NCI-H2029 (cell line): ENCODE measurements at regions not wholly inside any gene's neighbourhood (a gene's known extent, or its start where the extent isn't known, plus 50 kb on each side); places are given as distances from the start of the nearest gene placed in this dataset.
"Not testable (repeated sequence)": the region's sequence is repeated elsewhere in the genome, so short reads cannot be mapped to it uniquely, and the experiment has no call there.

Experiments used
- DNase-seq: peaks from one replicate; lab custom pipeline; 2025; lab: John Stamatoyannopoulos, UW

GRCh38 chr12:105880824-105881388 is 257.8 kb downstream of the NUAK1 start:
- DNase-seq, result no peak

GRCh38 chr12:105882404-105882803 is 256.4 kb downstream of the NUAK1 start:
- DNase-seq, result no peak

GRCh38 chr12:105887131-105887530 is 251.6 kb downstream of the NUAK1 start:
- no peak for DNase-seq

GRCh38 chr12:105888696-105889095 is 250.1 kb downstream of the NUAK1 start:
- no peak for DNase-seq

GRCh38 chr12:105892362-105892910 is 246.3 kb downstream of the NUAK1 start:
- DNase-seq, result no peak

- DNase-seq, result not testable (repeated sequence)
Measured at GRCh38 chr12:105895197-105895832, 243.4 kb downstream of the NUAK1 start.

- no peak for DNase-seq
Measured at GRCh38 chr12:105897311-105897725, 241.4 kb downstream of the NUAK1 start.

- not testable (repeated sequence) for DNase-seq
Measured at GRCh38 chr12:105898271-105898670, 240.5 kb downstream of the NUAK1 start.

GRCh38 chr12:105899589-105899988 is 239.2 kb downstream of the NUAK1 start:
- no peak for DNase-seq

GRCh38 chr12:105906561-105906960 is 232.2 kb downstream of the NUAK1 start:
- DNase-seq, result no peak

GRCh38 chr12:105907982-105908381 is 230.8 kb downstream of the NUAK1 start:
- no peak for DNase-seq

GRCh38 chr12:105910030-105910429 is 228.7 kb downstream of the NUAK1 start:
- DNase-seq, result no peak

- no peak for DNase-seq
Measured at GRCh38 chr12:105911966-105912365, 226.8 kb downstream of the NUAK1 start.

GRCh38 chr12:105912882-105913678 is 225.7 kb downstream of the NUAK1 start:
- no peak for DNase-seq

- no peak for DNase-seq
Measured at GRCh38 chr12:105915997-105916759, 222.6 kb downstream of the NUAK1 start.

GRCh38 chr12:105916760-105917039 is 222.1 kb downstream of the NUAK1 start:
- no peak for DNase-seq

- peak; percentile 78 for DNase-seq
Measured at GRCh38 chr12:105920161-105920684, 218.5 kb downstream of the NUAK1 start.

- no peak for DNase-seq
Measured at GRCh38 chr12:105921055-105921454, 217.7 kb downstream of the NUAK1 start.

GRCh38 chr12:105921872-105922669 is 216.7 kb downstream of the NUAK1 start:
- no peak for DNase-seq

GRCh38 chr12:105922670-105923102 is 216.1 kb downstream of the NUAK1 start:
- DNase-seq, result peak; percentile 34

- DNase-seq, result no peak
Measured at GRCh38 chr12:105924526-105925208, 214.1 kb downstream of the NUAK1 start.
